Stimulated activated CD8-positive, alpha-beta memory T cell treated with anti-CD3 and anti-CD28 coated beads, Interleukin-12 subunit alpha, Interleukin-12 subunit beta, amount 100 ng/mL, for 4 hours (primary cell): ENCODE measurements at regions not wholly inside any gene's neighbourhood (a gene's known extent, or its start where the extent isn't known, plus 50 kb on each side); places are given as distances from the start of the nearest gene placed in this dataset.

Experiments used
- DNase-seq: peaks from one replicate; pipeline ENCODE4 v3.0.0-alpha.2; 2020; ENCODE audit warnings: low read depth

DNA sequence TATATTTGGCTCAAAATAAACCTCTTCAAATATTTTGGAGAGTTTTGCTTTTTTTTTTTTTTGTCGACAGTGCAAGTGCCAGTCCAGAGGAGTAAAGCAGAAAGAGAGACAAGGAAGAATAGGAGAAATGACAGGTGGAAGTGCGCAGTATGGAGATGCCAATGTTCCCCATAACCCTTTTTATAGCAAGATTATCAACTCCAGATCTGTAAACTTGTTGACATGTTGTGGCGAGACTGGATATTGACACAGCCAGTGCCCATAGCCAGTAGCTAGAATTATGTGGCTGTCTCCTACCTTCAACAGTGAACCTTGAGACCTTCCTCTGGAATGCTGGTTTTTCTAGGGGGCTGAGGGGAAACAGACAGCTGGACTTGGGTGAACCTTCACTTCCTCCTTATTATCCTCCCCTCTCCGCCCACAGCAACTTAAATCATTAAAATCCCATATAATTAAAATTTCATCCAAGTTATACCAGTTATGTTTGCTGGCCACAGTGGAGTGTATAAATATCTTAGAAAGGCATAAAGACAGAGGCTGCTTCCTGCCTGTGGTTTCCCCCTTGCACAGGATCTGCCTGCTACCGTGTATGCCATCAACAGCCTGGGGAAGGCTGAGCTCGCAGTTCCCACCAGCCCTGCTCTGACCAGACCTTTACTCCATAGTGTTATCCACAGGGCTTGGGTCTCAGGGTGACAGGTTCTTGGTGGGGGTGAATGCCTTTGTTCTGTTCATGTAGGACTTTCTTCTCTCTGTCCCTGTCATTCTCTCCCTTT lies 112.3 kb upstream of the ANKH start:
- DNase-seq, result no peak

DNA sequence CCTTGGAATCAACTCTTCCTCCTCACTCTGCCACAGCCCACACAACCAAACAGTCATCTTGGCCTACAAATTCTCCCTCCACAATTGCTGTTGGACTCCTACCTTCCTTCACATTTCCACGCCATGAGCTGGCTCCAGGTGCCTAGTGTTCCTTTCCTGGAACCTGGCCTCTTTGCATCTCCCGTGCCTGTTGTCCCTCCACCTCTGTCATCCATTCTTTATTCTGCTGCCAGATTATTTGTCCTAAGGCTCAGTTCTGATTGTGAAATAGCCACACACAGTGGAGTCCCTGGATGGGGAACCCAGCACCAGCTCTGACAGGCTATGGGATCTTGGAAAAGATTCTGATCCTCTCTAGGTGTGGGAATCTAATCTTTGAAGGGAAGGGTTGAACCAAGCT lies 109.1 kb upstream of the ANKH start:
- no peak for DNase-seq

DNA sequence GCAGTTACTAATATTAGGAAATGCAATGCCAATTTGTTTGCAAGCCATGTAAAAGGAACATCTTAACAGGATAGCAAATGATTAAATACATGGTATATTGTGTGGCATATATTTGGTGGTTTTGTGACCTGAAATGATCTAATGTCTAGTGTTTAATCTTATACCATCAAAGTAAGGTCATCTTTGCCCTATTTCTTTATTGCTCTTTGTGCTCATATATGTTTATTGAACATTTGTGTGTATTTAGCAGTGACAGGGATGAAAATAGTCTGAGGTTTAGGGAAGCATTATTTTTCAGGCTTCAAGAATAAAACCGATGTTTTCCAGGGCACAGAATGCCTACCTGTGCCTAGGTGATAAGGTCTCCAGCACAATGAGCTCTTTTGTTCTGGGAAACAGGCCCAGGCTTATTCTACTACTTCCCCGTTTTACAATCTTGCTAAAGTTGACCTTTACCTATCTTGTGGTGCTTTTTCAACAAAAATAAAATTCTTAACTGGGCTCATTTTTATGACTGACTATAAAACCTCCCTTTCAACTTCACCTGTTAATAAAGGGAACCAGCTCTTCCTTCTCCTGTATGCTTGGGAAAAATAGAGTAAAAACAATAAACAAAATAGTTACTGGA lies 105.6 kb upstream of the ANKH start:
- DNase-seq, result no peak

DNA sequence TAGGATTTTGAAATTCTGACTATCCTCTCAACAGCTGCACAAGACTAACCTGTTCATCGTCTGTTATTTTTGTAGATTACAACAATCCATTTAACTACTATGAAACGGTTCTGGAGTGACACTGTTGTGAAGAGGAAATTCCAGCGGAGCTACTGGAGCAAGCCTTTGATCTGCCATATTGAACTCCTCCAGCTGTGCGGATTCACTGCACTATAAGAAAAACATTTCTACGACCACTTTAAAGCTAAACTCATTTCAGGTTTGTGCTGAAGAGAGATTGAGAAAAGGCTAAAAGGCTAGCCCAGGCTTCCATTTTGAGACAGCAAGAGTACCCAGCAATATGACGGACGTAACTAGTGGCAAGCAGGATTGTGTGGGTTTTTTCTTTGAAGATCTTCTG lies 104.9 kb upstream of the ANKH start:
- DNase-seq, result no peak

DNA sequence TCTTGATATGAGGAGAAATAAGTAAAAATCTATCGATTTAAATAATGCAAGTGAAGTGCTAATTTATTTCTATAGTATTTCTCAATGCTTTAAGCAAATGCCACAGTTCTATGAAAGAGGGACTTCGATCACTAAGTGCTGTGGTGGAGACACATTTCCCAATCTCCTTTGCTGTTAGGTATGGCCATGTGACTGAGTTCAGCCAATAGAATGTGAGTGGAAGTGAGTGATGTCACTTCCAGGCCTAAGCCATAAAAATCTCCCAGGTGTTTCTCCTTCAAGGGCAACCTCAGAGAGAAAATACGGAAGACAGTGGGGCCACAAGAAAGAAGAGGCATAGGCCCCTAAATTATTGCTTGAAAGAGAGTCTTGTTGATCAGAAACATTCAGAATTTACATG lies 100.3 kb upstream of the ANKH start:
- DNase-seq, result no peak

DNA sequence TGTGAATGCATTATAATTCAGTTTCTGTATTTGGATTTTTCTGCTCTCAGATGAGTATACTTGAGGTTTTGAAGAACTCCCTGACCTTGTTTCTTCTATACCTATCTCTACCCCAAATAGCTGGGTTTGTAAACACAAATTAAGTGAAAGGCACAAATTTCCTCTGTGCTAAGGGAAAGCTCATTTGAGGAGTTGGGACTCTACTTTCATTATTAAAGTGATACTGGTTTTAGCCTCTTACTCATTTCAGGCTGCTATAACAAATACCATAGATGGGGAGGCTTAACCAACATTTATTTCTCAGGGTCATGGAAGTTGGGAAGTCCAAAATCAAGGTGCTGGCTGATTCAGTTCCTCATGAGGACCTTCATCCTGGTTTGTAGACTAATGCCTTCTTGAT lies 97.2 kb upstream of the ANKH start:
- DNase-seq, result no peak

DNA sequence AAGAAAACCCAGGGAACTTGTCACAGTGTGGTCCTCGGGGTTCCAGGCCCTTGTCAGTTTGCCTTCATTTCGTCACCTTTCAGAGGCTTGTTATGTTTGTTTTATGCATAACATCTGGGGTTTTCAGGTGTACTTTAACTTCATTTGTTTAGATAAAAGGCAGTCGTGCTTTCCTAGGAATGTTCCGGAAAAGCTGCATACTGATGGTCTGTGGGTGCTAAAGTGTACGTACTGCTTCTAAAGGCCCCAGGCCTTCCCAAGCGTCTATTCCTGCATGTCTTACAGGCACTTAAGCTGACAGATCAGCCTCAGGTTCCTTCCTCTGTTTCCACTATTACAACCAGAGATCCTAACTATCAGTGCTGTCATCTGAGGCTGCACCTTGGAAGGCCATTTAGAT lies 95.6 kb upstream of the ANKH start:
- no peak for DNase-seq

DNA sequence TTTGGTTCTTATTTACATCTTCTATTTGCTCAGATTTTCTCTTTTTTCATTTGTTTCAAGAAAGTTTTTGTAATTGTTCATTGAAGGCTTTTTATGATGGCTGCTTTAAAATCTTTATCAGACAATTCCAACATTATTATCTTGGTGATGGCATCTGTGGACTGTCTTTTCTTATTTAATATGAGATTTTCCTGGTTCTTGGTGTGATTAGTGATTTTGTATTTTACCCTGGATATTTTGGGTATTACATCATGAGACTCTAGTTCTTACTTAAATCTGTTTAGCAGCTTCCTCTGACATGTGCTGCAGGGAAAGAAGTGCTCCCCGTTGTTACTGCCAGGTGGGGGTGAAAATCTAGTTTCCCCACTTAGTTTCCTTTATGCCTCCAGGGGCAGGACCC lies 94.2 kb upstream of the ANKH start:
- DNase-seq, result no peak

DNA sequence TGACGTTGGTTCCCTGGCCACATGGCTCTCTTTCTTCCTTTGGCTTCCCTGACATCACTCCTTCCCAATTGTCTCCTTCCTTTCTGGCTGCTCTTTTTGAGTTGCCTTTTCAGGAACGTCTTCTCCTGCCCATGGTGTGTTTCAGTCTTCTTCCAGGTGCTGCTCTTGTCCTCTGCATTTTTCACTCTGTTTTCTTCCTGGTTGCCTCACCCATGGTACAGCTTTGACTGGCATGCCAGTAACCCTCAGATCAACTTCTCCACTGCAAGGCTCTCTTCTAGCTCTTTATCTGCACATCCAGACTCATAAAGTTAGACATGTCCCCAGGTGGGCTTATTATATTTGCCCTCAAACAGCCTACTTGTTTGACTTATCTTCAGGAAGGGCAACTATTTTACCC lies 91.0 kb upstream of the ANKH start:
- no peak for DNase-seq

DNA sequence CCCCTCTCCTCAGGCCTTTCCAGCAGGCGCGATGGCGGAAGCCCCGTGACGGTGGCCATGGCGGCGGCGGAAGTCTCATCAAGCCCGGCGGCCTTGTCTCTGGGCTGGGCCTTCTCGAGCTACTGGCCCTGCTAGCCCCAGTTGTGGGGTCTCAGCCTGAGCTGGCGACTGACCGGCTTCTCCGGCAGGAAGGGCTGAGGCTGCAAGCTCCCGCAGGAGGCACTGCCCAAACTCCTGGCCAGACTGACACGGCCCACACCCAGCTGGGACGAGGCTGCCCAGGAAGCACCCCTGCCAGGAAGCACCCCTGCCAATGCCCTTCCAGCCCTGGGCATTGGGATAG lies 88.5 kb upstream of the ANKH start:
- no peak for DNase-seq

DNA sequence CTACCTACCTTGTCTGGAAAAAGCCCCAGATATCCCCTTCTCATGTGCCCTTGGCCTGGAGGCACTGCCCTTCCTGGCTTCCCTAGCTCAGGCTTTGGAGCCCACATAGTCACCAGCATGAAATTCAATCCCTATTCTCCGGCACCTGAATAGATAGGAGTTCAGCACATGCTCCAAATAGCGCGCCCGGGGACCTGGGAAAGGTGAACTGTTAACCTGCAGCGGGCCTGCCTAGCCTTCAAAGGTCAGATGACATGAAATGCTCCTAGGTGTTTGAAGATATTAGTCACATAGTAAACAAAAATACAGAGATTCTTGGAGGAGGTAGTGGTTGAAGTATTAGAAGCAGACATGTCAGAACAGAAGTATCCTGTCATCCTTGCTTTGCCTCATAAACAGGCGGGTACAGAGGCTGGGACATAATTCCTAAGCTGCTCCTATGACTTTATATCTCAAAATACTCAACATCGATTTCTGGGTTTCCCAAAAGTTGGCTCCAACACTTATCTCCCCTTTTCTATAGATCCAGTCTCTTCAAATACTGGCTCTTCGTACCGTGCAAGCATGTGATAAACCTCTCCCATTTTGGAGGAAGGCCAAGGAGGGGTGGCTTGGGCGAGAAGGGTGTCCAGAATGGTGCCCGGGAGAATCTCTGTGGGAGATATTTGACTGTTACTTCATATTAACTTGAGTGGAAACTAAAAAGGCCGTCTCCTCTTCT lies 88.0 kb upstream of the ANKH start:
- DNase-seq, result no peak

DNA sequence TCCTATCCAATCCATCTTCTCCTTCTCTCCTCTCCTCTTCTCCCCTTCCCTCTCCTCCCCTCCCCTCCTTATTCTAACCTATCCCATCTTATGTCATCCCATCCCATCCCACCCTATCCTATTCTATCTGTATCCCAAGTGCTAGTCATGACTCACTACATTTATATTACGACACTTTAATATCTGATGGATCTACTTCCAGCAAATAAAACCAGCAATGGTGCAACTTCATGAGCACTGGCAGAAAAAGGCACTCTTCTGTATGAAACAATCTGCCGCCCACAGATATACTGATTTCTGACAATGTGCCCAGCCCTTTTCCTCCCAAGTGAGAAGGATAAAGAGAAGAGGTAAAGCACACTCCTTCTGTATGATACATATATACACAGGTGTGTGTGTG lies 86.6 kb upstream of the ANKH start:
- DNase-seq, result no peak

DNA sequence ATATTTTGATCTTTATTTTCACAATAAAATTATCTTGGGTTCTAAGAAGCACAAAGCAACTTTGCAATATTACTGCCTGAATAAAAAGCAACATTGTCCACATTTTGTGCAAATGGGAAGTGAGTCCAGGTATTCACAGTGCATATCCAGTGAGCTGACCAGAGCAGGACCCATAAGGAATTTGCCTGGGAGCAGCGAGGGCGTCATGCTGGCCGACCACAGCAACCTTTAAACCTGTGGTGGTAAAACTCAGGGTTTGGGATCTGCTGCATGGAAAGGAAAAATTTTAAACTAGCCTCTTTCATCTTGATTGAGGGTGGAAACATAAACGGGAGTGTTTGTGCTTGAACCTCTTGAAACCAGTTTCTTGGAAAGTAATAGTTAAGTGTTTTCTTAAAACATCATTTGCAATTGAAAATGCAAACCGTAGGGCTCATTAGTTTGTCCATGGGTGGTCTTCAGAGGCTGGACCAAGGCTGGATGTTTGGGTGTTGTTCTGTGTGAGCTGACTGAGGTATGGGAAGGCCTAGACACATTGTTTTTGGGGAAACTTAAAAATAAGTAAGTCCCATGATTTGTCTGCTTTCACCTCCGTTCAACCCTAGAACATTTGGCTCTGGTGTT lies 85.0 kb upstream of the ANKH start:
- no peak for DNase-seq

DNA sequence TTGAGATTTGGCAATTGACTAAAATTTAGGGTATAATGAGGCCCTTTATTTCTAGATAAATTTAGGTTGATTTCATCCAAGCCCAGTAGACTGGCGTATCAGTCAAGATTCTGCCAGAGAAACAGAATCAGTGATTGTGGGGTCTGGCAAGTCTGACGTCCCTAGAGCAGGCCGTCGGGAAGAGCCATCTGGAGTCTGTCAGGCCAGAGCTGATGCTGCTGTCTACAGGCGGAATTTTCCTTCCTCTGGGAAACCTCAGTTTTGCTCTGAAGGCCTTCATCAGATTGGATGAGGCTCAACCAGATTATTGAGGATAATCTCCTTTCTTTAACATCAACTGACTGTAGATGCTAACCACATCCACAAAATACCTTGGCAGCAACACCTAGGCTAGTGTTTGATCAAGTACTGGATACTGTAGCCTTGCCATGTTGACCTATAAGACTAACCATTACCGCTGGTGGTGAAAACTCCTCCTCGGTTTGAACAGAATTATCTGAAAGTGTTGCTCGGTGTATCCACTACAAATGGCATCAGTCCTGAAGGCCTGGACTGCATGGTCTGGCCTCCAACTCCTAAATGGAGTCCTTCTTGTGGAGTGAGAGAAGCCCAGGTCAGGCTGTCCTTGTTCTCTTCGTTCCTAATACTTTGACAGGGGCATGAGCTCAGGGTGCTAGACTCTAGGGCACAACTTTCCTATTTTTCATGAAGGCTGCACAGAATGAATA lies 83.2 kb upstream of the ANKH start:
- DNase-seq, result no peak

DNA sequence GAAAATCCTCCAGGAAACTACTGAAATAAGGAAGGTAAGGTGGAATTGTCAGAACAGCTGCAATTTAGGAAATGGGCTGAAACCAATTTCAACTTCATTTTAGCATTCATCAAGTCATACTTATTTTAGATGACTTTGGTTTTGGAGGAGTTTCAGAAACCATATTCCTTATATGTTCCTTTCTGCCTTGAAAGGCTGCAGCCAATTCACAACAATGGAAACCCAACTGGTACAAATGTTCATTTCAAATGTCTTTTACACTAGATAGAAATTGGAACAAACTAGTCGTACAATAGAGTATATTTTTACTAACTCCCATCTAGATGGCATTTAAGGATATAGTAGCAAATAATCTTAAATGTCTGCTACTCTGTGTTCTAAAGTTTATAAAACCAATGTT lies 82.6 kb upstream of the ANKH start:
- no peak for DNase-seq

DNA sequence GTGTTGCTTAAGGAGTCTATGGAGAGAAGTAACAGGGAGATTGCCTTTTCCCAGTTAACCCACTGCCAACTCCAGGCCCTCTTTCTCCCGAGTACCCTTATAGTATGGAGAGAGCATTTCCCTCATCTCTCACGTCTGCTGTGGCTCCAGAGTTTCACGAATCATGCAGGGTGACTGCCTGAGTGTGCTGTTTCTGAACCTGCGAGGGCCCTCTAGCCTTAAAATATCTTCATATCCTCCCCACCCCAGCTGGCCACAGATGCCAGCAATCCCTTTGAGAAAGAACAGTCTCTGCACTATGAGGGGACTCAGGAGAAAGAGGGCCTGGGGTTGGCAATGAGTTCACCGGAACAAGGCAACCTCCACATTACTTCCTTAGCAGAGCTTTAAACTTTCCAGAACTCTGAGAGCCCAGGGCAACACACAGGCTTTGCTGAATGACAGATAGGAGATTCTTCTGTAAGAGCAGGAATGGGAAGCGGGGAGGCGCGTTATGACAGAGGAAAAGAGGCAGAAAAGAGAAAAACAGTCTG lies 81.6 kb upstream of the ANKH start:
- DNase-seq, result no peak

DNA sequence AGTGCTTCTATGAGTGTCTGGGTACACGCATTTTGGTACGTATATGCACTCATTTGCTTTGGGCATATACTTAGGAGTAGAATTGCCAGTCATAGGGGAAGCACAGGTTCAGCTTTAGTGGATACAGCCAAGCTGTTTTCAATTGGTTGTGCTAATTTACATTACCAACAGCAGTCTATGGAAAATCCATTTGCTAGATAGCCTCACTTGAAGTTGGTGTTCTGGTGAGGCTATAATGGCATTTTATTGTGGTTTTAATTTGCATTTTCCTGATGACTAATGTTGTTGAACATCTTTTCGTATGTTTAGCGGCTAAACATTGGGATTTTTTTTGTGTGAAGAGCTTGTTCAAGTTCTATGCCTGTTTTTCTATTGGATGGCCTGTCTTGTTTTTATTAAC lies 76.8 kb upstream of the ANKH start:
- DNase-seq, result no peak

DNA sequence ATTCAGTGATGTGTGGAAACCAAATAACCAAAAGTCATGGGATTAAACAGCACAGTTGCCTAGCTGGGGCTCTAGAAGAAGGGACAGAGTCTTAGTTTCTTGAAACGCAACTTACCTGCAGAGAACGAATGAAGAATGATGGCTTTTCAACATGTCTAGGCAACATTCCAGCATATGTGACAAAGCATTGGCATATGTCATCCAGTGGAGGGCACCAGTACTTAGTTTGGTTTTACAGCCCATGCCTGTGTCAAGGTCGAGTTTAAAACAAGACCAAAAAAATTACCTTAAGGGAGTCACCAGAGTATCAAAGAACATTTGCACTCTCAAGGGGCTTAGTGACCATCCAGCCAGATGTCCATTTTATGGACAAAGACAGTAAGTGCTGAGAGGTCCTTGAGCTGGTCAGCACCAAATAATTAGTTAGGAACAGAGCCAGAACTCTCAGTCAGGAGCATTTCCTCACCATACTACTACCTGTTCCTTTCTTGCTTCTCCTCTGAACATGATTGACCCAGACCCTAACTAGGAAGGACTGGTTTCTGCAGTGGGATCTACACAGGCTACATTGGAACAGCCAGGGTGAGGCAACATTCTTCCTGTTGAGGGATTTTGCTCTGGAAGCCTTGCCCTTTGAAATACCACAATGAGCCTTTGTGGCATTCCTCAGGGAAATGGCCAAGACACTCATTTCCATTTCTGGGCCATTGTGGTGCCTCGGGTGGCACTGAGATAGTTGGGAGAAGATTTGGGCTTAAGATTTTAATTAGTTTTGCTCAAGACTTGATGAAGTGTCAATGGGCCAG lies 75.4 kb upstream of the ANKH start:
- peak; percentile 3 for DNase-seq

DNA sequence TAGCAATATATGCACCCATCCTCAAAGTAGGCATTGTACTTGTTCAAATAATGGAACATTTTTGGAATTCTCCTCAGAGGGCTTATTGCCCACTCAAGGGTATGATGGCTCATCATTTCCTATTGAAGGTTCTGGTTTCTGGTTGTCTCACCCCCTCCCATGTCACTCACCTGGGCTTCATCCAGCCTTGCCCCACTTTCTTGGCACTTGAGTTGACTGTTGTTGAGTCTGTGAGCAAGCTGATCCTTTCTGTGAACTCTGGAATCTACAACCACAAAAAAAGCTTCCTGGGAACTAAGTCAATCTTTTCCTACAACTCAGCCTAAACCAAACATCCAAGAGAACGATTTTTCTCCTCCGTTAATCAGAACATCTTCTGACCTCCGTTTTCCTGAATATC lies 73.9 kb upstream of the ANKH start:
- no peak for DNase-seq

DNA sequence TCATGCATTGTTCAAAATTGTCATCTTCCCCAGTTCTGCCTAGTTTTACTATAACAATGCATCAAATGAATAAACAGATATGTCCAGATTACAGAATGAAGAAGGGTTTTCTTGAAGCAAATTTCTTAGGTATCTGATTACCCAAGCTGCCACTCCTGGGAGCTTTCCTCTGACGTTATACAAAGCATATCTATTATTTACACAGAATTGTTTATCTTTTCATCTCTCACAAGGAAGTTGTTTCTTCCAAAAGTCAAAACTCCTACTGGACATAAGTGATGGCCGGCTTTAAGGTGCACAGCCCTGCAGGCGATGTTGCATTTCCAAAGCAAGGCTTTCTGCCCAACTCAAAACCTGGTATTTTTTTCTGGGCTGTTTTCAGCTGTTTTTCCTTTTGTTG lies 73.4 kb upstream of the ANKH start:
- DNase-seq, result no peak

DNA sequence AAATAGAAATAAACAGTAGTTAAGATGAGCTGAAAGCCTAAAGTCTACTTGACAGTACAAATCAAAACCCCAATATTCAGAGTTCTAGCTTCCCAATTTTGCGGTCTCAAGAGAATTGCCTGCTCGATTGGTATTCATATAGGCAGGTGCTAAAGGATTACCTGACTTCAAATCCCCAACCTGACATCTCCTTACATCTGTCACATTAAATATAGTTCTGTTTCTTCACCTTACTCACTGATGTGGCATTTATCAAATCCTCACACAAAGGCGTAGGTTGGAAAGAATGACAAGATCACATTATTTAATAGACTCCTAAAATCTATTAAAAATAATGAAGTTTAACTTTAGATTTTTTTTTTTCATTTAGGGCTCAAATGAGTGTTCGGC lies 72.8 kb upstream of the ANKH start:
- DNase-seq, result no peak
